Osteocyte (in vitro differentiated cells): ENCODE measurements at regions not wholly inside any gene's neighbourhood (a gene's known extent, or its start where the extent isn't known, plus 50 kb on each side); places are given as distances from the start of the nearest gene placed in this dataset.
A peak's percentile ranks its signal among the peaks of the same experiment; 100 is the strongest.

Source experiments
- DNase-seq: peaks from one replicate; pipeline ENCODE4 v3.0.0; 2021; ENCODE audit warnings: mixed read lengths; ENCODE audit not compliant: unreplicated experiment; ENCODE audit errors: extremely low spot score
- H3K27ac Mint-ChIP-seq: one replicate; pipeline ENCODE4 v1.8.0; 2021; ENCODE audit warnings: mild to moderate bottlenecking, mixed read lengths; ENCODE audit not compliant: unreplicated experiment
- H3K27me3 Mint-ChIP-seq: one replicate; pipeline ENCODE4 v1.8.0; 2021; ENCODE audit warnings: mixed read lengths; ENCODE audit not compliant: unreplicated experiment
- H3K36me3 Mint-ChIP-seq: one replicate; pipeline ENCODE4 v1.8.0; 2021; ENCODE audit warnings: mixed read lengths; ENCODE audit not compliant: unreplicated experiment
- H3K4me1 Mint-ChIP-seq: one replicate; pipeline ENCODE4 v1.8.0; 2021; ENCODE audit warnings: mixed read lengths; ENCODE audit not compliant: unreplicated experiment
- H3K4me3 Mint-ChIP-seq: one replicate; pipeline ENCODE4 v1.8.0; 2021; ENCODE audit warnings: mild to moderate bottlenecking, moderate library complexity, mixed read lengths; ENCODE audit not compliant: unreplicated experiment
- H3K9me3 Mint-ChIP-seq: one replicate; pipeline ENCODE4 v1.8.0; 2021; ENCODE audit warnings: mixed read lengths; ENCODE audit not compliant: unreplicated experiment
- TF ChIP-seq, protein P1 (sequence below): fragments of 200-600 bp; sonication (generic); IDR thresholded peaks from 2 replicates; pipeline ENCODE4 v1.5.0; 2021; ENCODE audit warnings: antibody characterized with exemption, mild to moderate bottlenecking, moderate library complexity

DNA sequence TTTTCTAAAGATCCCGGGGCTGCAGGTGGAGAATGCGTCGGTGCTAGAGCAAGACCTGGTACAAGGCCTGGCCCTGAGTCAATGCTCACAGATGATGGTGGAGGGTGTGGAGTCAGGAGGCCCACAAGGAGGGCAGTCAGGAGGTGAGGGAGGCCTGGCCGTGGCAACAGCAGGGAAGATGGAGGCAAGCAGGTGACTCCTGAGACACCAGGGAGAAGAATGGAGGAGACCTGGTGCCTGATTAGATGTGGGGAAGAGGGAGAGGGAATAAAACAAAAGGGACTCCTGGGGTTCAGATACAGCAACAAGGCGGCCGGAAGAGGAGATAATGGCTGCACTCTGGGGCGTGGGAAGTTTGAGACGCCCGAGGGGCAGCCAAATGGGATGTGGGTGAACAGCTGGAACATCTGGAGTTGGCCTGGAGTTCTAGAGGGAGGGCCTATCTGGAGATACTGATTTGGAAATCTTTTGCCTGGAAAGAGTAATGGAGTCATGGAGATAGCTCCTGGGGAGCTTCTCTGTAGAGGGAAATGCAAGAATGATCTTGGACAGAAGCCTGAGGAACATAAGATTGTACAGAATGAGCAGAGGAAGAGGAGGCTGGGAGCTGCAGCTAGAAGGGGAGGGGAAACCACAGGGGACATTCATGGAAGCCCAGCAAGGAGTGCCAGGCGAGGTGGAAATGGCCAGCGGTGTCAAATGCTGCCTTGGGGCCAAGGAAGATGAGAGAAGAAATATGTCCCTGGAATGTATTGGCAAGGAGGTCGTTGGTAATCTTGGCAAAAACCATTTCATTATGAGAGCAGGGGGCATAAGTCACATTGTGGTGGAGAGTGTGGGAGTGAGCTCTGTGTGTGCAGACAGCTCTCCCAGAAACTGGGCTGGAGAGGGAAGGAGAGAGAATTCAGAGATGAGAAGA is 67.5 kb upstream of the CORO2B start:
- H3K27ac Mint-ChIP-seq, result peak overlapping the region; percentile 94
- DNase-seq, result peak; percentile 84

GRCh38 chr15:68512052-68512451 is 66.7 kb upstream of the CORO2B start:
- peaks cover 60% of the 10 kb centered on the region for H3K4me1 Mint-ChIP-seq
- DNase-seq, result peak; percentile 54
- no peak overlapping the region for H3K4me3 Mint-ChIP-seq
- H3K9me3 Mint-ChIP-seq, result peaks cover 7% of the 10 kb centered on the region
- peak overlapping the region; percentile 94 for H3K27ac Mint-ChIP-seq
- no peaks in the 10 kb centered on the region for H3K36me3 Mint-ChIP-seq
- H3K27me3 Mint-ChIP-seq, result no peaks in the 10 kb centered on the region
- TF ChIP-seq, protein P1, sequence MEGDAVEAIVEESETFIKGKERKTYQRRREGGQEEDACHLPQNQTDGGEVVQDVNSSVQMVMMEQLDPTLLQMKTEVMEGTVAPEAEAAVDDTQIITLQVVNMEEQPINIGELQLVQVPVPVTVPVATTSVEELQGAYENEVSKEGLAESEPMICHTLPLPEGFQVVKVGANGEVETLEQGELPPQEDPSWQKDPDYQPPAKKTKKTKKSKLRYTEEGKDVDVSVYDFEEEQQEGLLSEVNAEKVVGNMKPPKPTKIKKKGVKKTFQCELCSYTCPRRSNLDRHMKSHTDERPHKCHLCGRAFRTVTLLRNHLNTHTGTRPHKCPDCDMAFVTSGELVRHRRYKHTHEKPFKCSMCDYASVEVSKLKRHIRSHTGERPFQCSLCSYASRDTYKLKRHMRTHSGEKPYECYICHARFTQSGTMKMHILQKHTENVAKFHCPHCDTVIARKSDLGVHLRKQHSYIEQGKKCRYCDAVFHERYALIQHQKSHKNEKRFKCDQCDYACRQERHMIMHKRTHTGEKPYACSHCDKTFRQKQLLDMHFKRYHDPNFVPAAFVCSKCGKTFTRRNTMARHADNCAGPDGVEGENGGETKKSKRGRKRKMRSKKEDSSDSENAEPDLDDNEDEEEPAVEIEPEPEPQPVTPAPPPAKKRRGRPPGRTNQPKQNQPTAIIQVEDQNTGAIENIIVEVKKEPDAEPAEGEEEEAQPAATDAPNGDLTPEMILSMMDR, result no peak

More for the DNA sequence above, 67.5 kb upstream of the CORO2B start:
- Mint-ChIP-seq H3K36me3 (no peaks in the 10 kb centered on the region), H3K4me1 (peaks cover 53% of the 10 kb centered on the region), H3K9me3 (peaks cover 7% of the 10 kb centered on the region), H3K27me3 (no peaks in the 10 kb centered on the region), H3K4me3 (no peak overlapping the region)
- TF ChIP-seq, protein P1, result no peak

- Mint-ChIP-seq H3K9me3 (peaks cover 7% of the 10 kb centered on the region), H3K36me3 (no peaks in the 10 kb centered on the region), H3K27me3 (no peaks in the 10 kb centered on the region), H3K27ac (peak overlapping the region; percentile 94), H3K4me3 (peak overlapping the region; percentile 34), H3K4me1 (peaks cover 66% of the 10 kb centered on the region)
- DNase-seq, result peak; percentile 57
- TF ChIP-seq, protein P1, result no peak
Observed at GRCh38 chr15:68512598-68512997, 66.2 kb upstream of the CORO2B start.

DNA sequence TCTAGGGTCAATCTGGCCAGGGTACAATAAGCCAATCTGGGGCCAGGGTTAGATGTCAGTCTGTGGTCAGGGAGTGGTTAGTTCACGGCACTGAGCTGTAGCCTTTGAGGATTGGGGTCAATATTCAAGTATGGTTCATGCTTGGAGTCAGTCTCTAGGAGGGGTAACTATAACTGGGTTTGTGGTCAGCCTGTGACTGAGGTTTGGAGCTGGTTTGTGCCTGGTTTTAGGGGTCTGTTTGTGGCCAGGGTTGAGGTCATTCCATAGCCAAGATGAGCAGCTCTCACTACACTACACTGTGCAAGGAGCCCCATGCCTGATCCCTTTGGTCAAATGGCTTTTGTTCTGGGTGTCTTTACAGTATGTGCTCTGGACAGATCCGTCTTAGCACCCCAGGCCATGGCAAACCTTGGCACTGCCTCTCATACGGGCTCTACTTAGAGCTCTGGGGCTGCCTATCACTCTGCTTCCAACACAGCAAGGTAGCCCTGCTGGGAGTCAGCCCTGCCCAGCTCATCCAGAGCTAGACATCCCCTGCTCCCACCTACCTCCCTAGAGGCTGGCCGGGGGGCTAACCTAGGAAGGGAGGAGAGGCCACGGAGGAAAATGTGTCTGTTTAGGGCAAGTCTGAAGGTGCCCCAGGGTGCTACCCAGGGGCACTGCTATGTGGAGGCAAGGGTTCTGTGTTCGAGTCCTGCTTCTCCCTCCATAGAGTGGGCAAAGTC is 63.3 kb upstream of the CORO2B start:
- H3K4me1 Mint-ChIP-seq, result peaks cover 89% of the 10 kb centered on the region
- TF ChIP-seq, protein P1, result no peak
- H3K36me3 Mint-ChIP-seq, result no peaks in the 10 kb centered on the region
- H3K27ac Mint-ChIP-seq, result peak overlapping the region; percentile 87
- DNase-seq, result peak; percentile 79
- peaks cover 7% of the 10 kb centered on the region for H3K9me3 Mint-ChIP-seq
- no peak overlapping the region for H3K4me3 Mint-ChIP-seq
- H3K27me3 Mint-ChIP-seq, result no peaks in the 10 kb centered on the region

GRCh38 chr15:68517285-68517761 is 61.5 kb upstream of the CORO2B start:
- Mint-ChIP-seq H3K4me1 (peaks cover 85% of the 10 kb centered on the region), H3K4me3 (peak overlapping the region; percentile 7), H3K36me3 (peaks cover 3% of the 10 kb centered on the region), H3K9me3 (peaks cover 7% of the 10 kb centered on the region), H3K27ac (peak overlapping the region; percentile 87), H3K27me3 (no peaks in the 10 kb centered on the region)
- DNase-seq, result peak; percentile 86
- TF ChIP-seq, protein P1, result peak; percentile 63
